PC-9 (cell line): ENCODE measurements at regions not wholly inside any gene's neighbourhood (a gene's known extent, or its start where the extent isn't known, plus 50 kb on each side); places are given as distances from the start of the nearest gene placed in this dataset.

Experiments
- BruUV-seq: library from RNA; stranded (reverse); fragments of 400-500 nt; replicated peaks from 2 replicates; lab custom pipeline; 2021; lab: Mats Ljungman, UMichigan
- CTCF ChIA-PET: fragments of 300-600 bp; sonication (Branson Sonifier 250); formaldehyde crosslinking; loops from one replicate; lab custom pipeline; 2022; ENCODE audit warnings: antibody characterized with exemption; lab: Charles Lee
- POLR2A ChIA-PET: fragments of 300-600 bp; sonication (Branson Sonifier 250); formaldehyde crosslinking; loops from one replicate; lab custom pipeline; 2022; ENCODE audit warnings: antibody characterized with exemption; ENCODE audit not compliant: unreplicated experiment; lab: Charles Lee
- DNase-seq, 2 experiments: peaks; one replicate each; pipeline versions ENCODE4 v3.0.0 to v3.0.0-alpha.2; 2015 to 2022; ENCODE audit warnings: mixed read lengths in 1 of 2
- H2AFZ ChIP-seq: fragments of 200-600 bp; sonication (generic); 2 replicates; pipeline ENCODE4 v1.8.1; 2017; ENCODE audit warnings: antibody characterized with exemption
- H3F3A ChIP-seq: fragments of 200-600 bp; sonication (generic); 2 replicates; pipeline ENCODE4 v1.8.1; 2017; ENCODE audit warnings: antibody characterized with exemption, mild to moderate bottlenecking, low read depth; ENCODE audit not compliant: insufficient read depth
- H3K27ac ChIP-seq: fragments of 200-600 bp; sonication (generic); 2 replicates; pipeline ENCODE4 v1.6.1; 2016; ENCODE audit warnings: mixed run types
- H3K27me3 ChIP-seq: fragments of 200-600 bp; sonication (generic); 2 replicates; pipeline ENCODE4 v1.6.1; 2016; ENCODE audit warnings: low read depth, mixed run types; ENCODE audit not compliant: insufficient read depth
- H3K36me3 ChIP-seq: fragments of 200-600 bp; sonication (generic); 2 replicates; pipeline ENCODE4 v1.6.1; 2016; ENCODE audit warnings: low read depth, mixed run types
- H3K4me1 ChIP-seq: fragments of 200-600 bp; sonication (generic); replicated peaks from 2 replicates; pipeline ENCODE4 v1.6.1; 2016; ENCODE audit warnings: mixed run types; ENCODE audit not compliant: insufficient read depth
- H3K4me2 ChIP-seq: fragments of 200-600 bp; sonication (generic); 2 replicates; pipeline ENCODE4 v1.6.1; 2017; ENCODE audit warnings: mixed run types
- H3K4me3 ChIP-seq: fragments of 200-600 bp; sonication (generic); 2 replicates; pipeline ENCODE4 v1.6.1; 2016; ENCODE audit warnings: mixed run types
- H3K79me2 ChIP-seq: fragments of 200-600 bp; sonication (generic); 2 replicates; pipeline ENCODE4 v1.6.1; 2017; ENCODE audit warnings: low read depth, mixed run types
- H3K9me2 ChIP-seq: fragments of 200-600 bp; sonication (generic); 2 replicates; pipeline ENCODE4 v1.8.1; 2017; ENCODE audit warnings: mild to moderate bottlenecking; ENCODE audit not compliant: insufficient read depth
- H3K9me3 ChIP-seq: fragments of 200-600 bp; sonication (generic); 2 replicates; pipeline ENCODE4 v1.8.1; 2016; ENCODE audit warnings: low read depth; ENCODE audit not compliant: insufficient read depth
- H4K20me1 ChIP-seq: fragments of 200-600 bp; sonication (generic); 2 replicates; pipeline ENCODE4 v1.8.1; 2017; ENCODE audit not compliant: insufficient read depth
- CTCF ChIP-seq: fragments of 200-600 bp; sonication (generic); conservative IDR thresholded peaks from 2 replicates; pipeline ENCODE4 v1.6.1; 2017; ENCODE audit warnings: mixed run types, antibody characterized with exemption, mild to moderate bottlenecking, moderate library complexity
- EZH2 ChIP-seq: fragments of 200-600 bp; sonication (generic); IDR thresholded peaks from 2 replicates; pipeline ENCODE4 v1.8.0; 2017; ENCODE audit warnings: antibody characterized with exemption, low read depth
- intact Hi-C: fragments of 100-400 bp; cut with micrococcal nuclease; formaldehyde crosslinking; loops from one replicate; pipeline ENCODE4 v1.10.0; 2022; ENCODE audit not compliant: unreplicated experiment

GRCh38 chr3:139846729-139847128, 88.3 kb upstream of the CLSTN2 start:
- no peaks in the 10 kb centered on the region for H3K79me2 ChIP-seq
- H3K9me2 ChIP-seq = no peaks in the 10 kb centered on the region
- TF ChIP-seq EZH2 = no peak
- no peak for TF ChIP-seq CTCF
- CTCF ChIA-PET = no interaction called here
- H3F3A ChIP-seq = no peaks in the 10 kb centered on the region
- BruUV-seq = no TSS peak
- no peaks in the 10 kb centered on the region for H3K4me1 ChIP-seq
- H3K27ac ChIP-seq = no peak overlapping the region
- intact Hi-C loops = no loop called here
- no peaks in the 10 kb centered on the region for H3K9me3 ChIP-seq
- H3K27me3 ChIP-seq = no peaks in the 10 kb centered on the region
- DNase-seq = no peak
- H3K4me2 ChIP-seq = no peak overlapping the region
- POLR2A ChIA-PET = no interaction called here
- no peaks in the 10 kb centered on the region for H3K36me3 ChIP-seq
- H3K4me3 ChIP-seq = no peak overlapping the region
- no peaks in the 10 kb centered on the region for H4K20me1 ChIP-seq
- no peak overlapping the region for H2AFZ ChIP-seq

GRCh38 chr3:139839659-139840058, 95.3 kb upstream of the CLSTN2 start:
- CTCF ChIA-PET = no interaction called here
- no peaks in the 10 kb centered on the region for H3F3A ChIP-seq
- no peaks in the 10 kb centered on the region for H4K20me1 ChIP-seq
- H3K27me3 ChIP-seq = no peaks in the 10 kb centered on the region
- H2AFZ ChIP-seq = no peak overlapping the region
- intact Hi-C loops = no loop called here
- no peak overlapping the region for H3K4me2 ChIP-seq
- H3K79me2 ChIP-seq = no peaks in the 10 kb centered on the region
- H3K36me3 ChIP-seq = no peaks in the 10 kb centered on the region
- H3K9me3 ChIP-seq = no peaks in the 10 kb centered on the region
- no peak for TF ChIP-seq EZH2
- DNase-seq = no peak
- H3K27ac ChIP-seq = no peak overlapping the region
- H3K9me2 ChIP-seq = no peaks in the 10 kb centered on the region
- no peak overlapping the region for H3K4me3 ChIP-seq
- H3K4me1 ChIP-seq = no peaks in the 10 kb centered on the region
- POLR2A ChIA-PET = no interaction called here
- no TSS peak for BruUV-seq

- CTCF ChIA-PET = no interaction called here
Observed at GRCh38 chr3:139839014-139839413, 96.0 kb upstream of the CLSTN2 start.

GRCh38 chr3:139838269-139838957, 96.6 kb upstream of the CLSTN2 start:
- Histone ChIP-seq H3K9me2 (no peaks in the 10 kb centered on the region), H3K9me3 (no peaks in the 10 kb centered on the region), H3F3A (no peaks in the 10 kb centered on the region), H3K79me2 (no peaks in the 10 kb centered on the region), H2AFZ (no peak overlapping the region), H3K27ac (no peak overlapping the region), H3K4me1 (no peaks in the 10 kb centered on the region), H3K4me3 (no peak overlapping the region), H3K4me2 (no peak overlapping the region), H3K27me3 (peaks cover 3% of the 10 kb centered on the region), H4K20me1 (no peaks in the 10 kb centered on the region), H3K36me3 (no peaks in the 10 kb centered on the region)
- TF ChIP-seq CTCF = no peak
- no peak for TF ChIP-seq EZH2
- POLR2A ChIA-PET = no interaction called here
- BruUV-seq = no TSS peak
- CTCF ChIA-PET = no interaction called here
- no peak for DNase-seq
- intact Hi-C loops = no loop called here

More at GRCh38 chr3:139839014-139839413, 96.0 kb upstream of the CLSTN2 start:
- no peak overlapping the region for H3K27ac ChIP-seq
- H3K79me2 ChIP-seq = no peaks in the 10 kb centered on the region
- POLR2A ChIA-PET = no interaction called here
- no peaks in the 10 kb centered on the region for H3K36me3 ChIP-seq
- H3F3A ChIP-seq = no peaks in the 10 kb centered on the region
- no peak overlapping the region for H3K4me2 ChIP-seq
- no peaks in the 10 kb centered on the region for H3K27me3 ChIP-seq
- no peak for TF ChIP-seq EZH2
- DNase-seq = no peak
- no peaks in the 10 kb centered on the region for H3K9me3 ChIP-seq
- H4K20me1 ChIP-seq = no peaks in the 10 kb centered on the region
- no peaks in the 10 kb centered on the region for H3K9me2 ChIP-seq
- no TSS peak for BruUV-seq
- intact Hi-C loops = no loop called here
- H3K4me1 ChIP-seq = no peaks in the 10 kb centered on the region
- no peak overlapping the region for H2AFZ ChIP-seq
- no peak overlapping the region for H3K4me3 ChIP-seq
